Activated CD8-positive, alpha-beta T cell treated with anti-CD3 and anti-CD28 coated beads for 36 hours (primary cell): ENCODE measurements at regions not wholly inside any gene's neighbourhood (a gene's known extent, or its start where the extent isn't known, plus 50 kb on each side); places are given as distances from the start of the nearest gene placed in this dataset.

Source experiments
- ATAC-seq: fragments of 200-7000 bp; cut with Tn5 transposase; one replicate; pipeline ENCODE4 v1.10.0; 2021; ENCODE audit warnings: mild to moderate bottlenecking, moderate library complexity
- CTCF ChIA-PET: fragments of 350-600 bp; sonication (Branson Sonifier 250); formaldehyde crosslinking; loops from one replicate; lab custom pipeline; 2021; ENCODE audit warnings: antibody characterized with exemption; lab: Charles Lee
- POLR2A ChIA-PET: fragments of 350-600 bp; sonication (Branson Sonifier 250); formaldehyde crosslinking; loops from one replicate; lab custom pipeline; 2021; ENCODE audit warnings: antibody characterized with exemption; lab: Charles Lee
- DNase-seq: peaks from one replicate; pipeline ENCODE4 v3.0.0-alpha.2; 2020
- H3K27ac Mint-ChIP-seq: one replicate; pipeline ENCODE4 v1.8.0; 2021; ENCODE audit warnings: mild to moderate bottlenecking, mixed read lengths
- H3K27me3 Mint-ChIP-seq: one replicate; pipeline ENCODE4 v1.8.0; 2021; ENCODE audit warnings: mixed read lengths
- H3K36me3 Mint-ChIP-seq: one replicate; pipeline ENCODE4 v1.8.0; 2021; ENCODE audit warnings: low read depth, mixed read lengths
- H3K4me1 Mint-ChIP-seq: one replicate; pipeline ENCODE4 v1.8.0; 2021; ENCODE audit warnings: low read depth, mixed read lengths
- H3K4me3 Mint-ChIP-seq: one replicate; pipeline ENCODE4 v1.8.0; 2021; ENCODE audit warnings: mild to moderate bottlenecking, moderate library complexity, mixed read lengths
- H3K9me3 Mint-ChIP-seq: one replicate; pipeline ENCODE4 v1.8.0; 2021; ENCODE audit warnings: mixed read lengths
- CTCF ChIP-seq: fragments of 200-600 bp; IDR thresholded peaks from one replicate; pipeline ENCODE4 v1.8.0; 2022; ENCODE audit warnings: antibody characterized with exemption, mild to moderate bottlenecking
- intact Hi-C: fragments of 100-400 bp; cut with micrococcal nuclease; formaldehyde crosslinking; loops from one replicate; pipeline ENCODE4 v1.10.0; 2022

- Mint-ChIP-seq H3K27ac (no peak overlapping the region), H3K4me1 (no peaks in the 10 kb centered on the region), H3K36me3 (no peaks in the 10 kb centered on the region), H3K4me3 (no peak overlapping the region), H3K27me3 (peaks cover 16% of the 10 kb centered on the region), H3K9me3 (no peaks in the 10 kb centered on the region)
- POLR2A ChIA-PET: no interaction called here
- no peak for TF ChIP-seq CTCF
- ATAC-seq (no peak), DNase-seq (no peak)
- intact Hi-C loops: no loop called here
- CTCF ChIA-PET: no interaction called here
Measured at GRCh38 chr11:119798656-119799055, 69.7 kb upstream of the NECTIN1 start.

GRCh38 chr11:119797736-119798135 lies 68.7 kb upstream of the NECTIN1 start:
- intact Hi-C loops: no loop called here
- ChIA-PET POLR2A (no interaction called here), CTCF (no interaction called here)
- no peak overlapping the region for H3K4me3 Mint-ChIP-seq
- H3K9me3 Mint-ChIP-seq: no peaks in the 10 kb centered on the region
- H3K27me3 Mint-ChIP-seq: peaks cover 19% of the 10 kb centered on the region
- no peak overlapping the region for H3K27ac Mint-ChIP-seq
- H3K36me3 Mint-ChIP-seq: no peaks in the 10 kb centered on the region
- DNase-seq: no peak
- no peak for ATAC-seq
- no peaks in the 10 kb centered on the region for H3K4me1 Mint-ChIP-seq
- TF ChIP-seq CTCF: no peak

- ATAC-seq (no peak), DNase-seq (no peak)
- Mint-ChIP-seq H3K4me1 (no peaks in the 10 kb centered on the region), H3K36me3 (no peaks in the 10 kb centered on the region), H3K27ac (no peak overlapping the region), H3K27me3 (peaks cover 19% of the 10 kb centered on the region), H3K4me3 (no peak overlapping the region), H3K9me3 (no peaks in the 10 kb centered on the region)
- ChIA-PET POLR2A (no interaction called here), CTCF (no interaction called here)
- intact Hi-C loops: no loop called here
- no peak for TF ChIP-seq CTCF
Measured at GRCh38 chr11:119797123-119797611, 68.2 kb upstream of the NECTIN1 start.

- intact Hi-C loops: no loop called here
- no peak for DNase-seq
- H3K4me3 Mint-ChIP-seq: no peak overlapping the region
- ATAC-seq: no peak
- ChIA-PET POLR2A (no interaction called here), CTCF (no interaction called here)
- no peaks in the 10 kb centered on the region for H3K9me3 Mint-ChIP-seq
- peaks cover 18% of the 10 kb centered on the region for H3K27me3 Mint-ChIP-seq
- H3K4me1 Mint-ChIP-seq: no peaks in the 10 kb centered on the region
- TF ChIP-seq CTCF: no peak
- H3K27ac Mint-ChIP-seq: no peak overlapping the region
- no peaks in the 10 kb centered on the region for H3K36me3 Mint-ChIP-seq
Measured at GRCh38 chr11:119796363-119797060, 67.5 kb upstream of the NECTIN1 start.

GRCh38 chr11:119795690-119796089 lies 66.7 kb upstream of the NECTIN1 start:
- POLR2A ChIA-PET: no interaction called here
- intact Hi-C loops: no loop called here
- no peaks in the 10 kb centered on the region for H3K9me3 Mint-ChIP-seq
- H3K27ac Mint-ChIP-seq: no peak overlapping the region
- no peak overlapping the region for H3K4me3 Mint-ChIP-seq
- no peak for TF ChIP-seq CTCF
- peaks cover 17% of the 10 kb centered on the region for H3K27me3 Mint-ChIP-seq
- CTCF ChIA-PET: no interaction called here
- no peaks in the 10 kb centered on the region for H3K4me1 Mint-ChIP-seq
- no peaks in the 10 kb centered on the region for H3K36me3 Mint-ChIP-seq
- ATAC-seq: no peak
- DNase-seq: no peak
